ENCODE measurements at regions not wholly inside any gene's neighbourhood (a gene's known extent, or its start where the extent isn't known, plus 50 kb on each side); places are given as distances from the start of the nearest gene placed in this dataset.

- TF ChIP-seq CTCF (conservative IDR thresholded peaks at IDR 0.05) = no peak
- peaks cover 0 to 2% of the 10 kb centered on the region in 2 experiments; a peak in 3 of 5 replicates for H3K9me3 Mint-ChIP-seq
- no peak overlapping the region for H3K27ac ChIP-seq (ENCODE audit: insufficient read length, low read depth, low read length)
- H4K5ac ChIP-seq (ENCODE audit: insufficient read length, low read depth, low read length) = no peak overlapping the region
- no peak overlapping the region for H2BK15ac ChIP-seq (ENCODE audit: low read depth, low read length)
- H3K4me3 Mint-ChIP-seq = no peak overlapping the region
- H3K9ac ChIP-seq (ENCODE audit: extremely low read depth, insufficient read length, low read length) = no peak overlapping the region
- H3K27me3 ChIP-seq (ENCODE audit: insufficient read depth, low read length) = no peaks in the 10 kb centered on the region
- no peak overlapping the region for H2AFZ ChIP-seq (ENCODE audit: low read length)
- no peak overlapping the region for H3K27ac Mint-ChIP-seq
- H3K79me1 ChIP-seq (ENCODE audit: insufficient read depth, low read depth, low read length, poor library complexity, severe bottlenecking) = no peaks in the 10 kb centered on the region
- H2BK12ac ChIP-seq (ENCODE audit: insufficient read length, low read depth, low read length) = no peak overlapping the region
- no peak overlapping the region for H3K4me2 ChIP-seq (ENCODE audit: insufficient read depth, insufficient read length, low read length)
- no peak overlapping the region for H4K91ac ChIP-seq (ENCODE audit: insufficient read length, low read depth, low read length)
- H3K4ac ChIP-seq (ENCODE audit: low read depth, low read length) = no peak overlapping the region
- no peak for DNase-seq
- no peak overlapping the region for H4K8ac ChIP-seq (replicated peaks; ENCODE audit: insufficient read length, low read depth, low read length)
- no peak overlapping the region for H2BK20ac ChIP-seq (ENCODE audit: low read depth, low read length, poor library complexity, severe bottlenecking)
- H3K56ac ChIP-seq (ENCODE audit: insufficient read length, low read depth, low read length) = no peak overlapping the region
- peaks cover 7% of the 10 kb centered on the region for H3K27me3 Mint-ChIP-seq (ENCODE audit: low read depth)
- H2AK5ac ChIP-seq (ENCODE audit: insufficient read length, low read length) = no peak overlapping the region
- no peaks in the 10 kb centered on the region for H3K9me3 ChIP-seq (ENCODE audit: control insufficient read depth, low read depth, low read length)
- no peak overlapping the region for H3K14ac ChIP-seq (ENCODE audit: insufficient read depth, low read length)
- no peak overlapping the region for H3K18ac ChIP-seq (ENCODE audit: insufficient read length, low read depth, low read length)
- H3T11ph ChIP-seq (ENCODE audit: low read length) = no peak overlapping the region
- no peak overlapping the region for H3K23ac ChIP-seq (ENCODE audit: insufficient read length, low read depth, low read length)
- peaks cover 15 to 21% of the 10 kb centered on the region in 2 experiments for H3K4me1 Mint-ChIP-seq
- no peak overlapping the region for H2BK5ac ChIP-seq (ENCODE audit: insufficient read length, low read length)
- no peaks in the 10 kb centered on the region for H4K20me1 ChIP-seq (ENCODE audit: control insufficient read depth, insufficient read depth, insufficient read length)
- no peaks in the 10 kb centered on the region for H3K23me2 ChIP-seq (ENCODE audit: insufficient read length, low read depth, low read length, poor library complexity, severe bottlenecking)
- H3K4me1 ChIP-seq (ENCODE audit: insufficient read depth, low read length) = no peaks in the 10 kb centered on the region
- no peaks in the 10 kb centered on the region; a peak in 1 of 7 replicates for H3K36me3 Mint-ChIP-seq (ENCODE audit: insufficient read depth in 1 of 3, low read depth in 3 of 3)
- H3K79me2 ChIP-seq (ENCODE audit: insufficient read depth, low read length) = no peaks in the 10 kb centered on the region
- WGBS (ENCODE audit: extremely low coverage, insufficient read length, low lambda C conversion rate) = no CpG with 5 or more reads among the region's 1 CpG
- H2BK120ac ChIP-seq (ENCODE audit: low read depth, low read length, poor library complexity, severe bottlenecking) = no peak overlapping the region
Observed at GRCh38 chr6:137568067-137568466, 73.9 kb upstream of the OLIG3 start.

Data from H9 (cell line).